IPS-18c (cell line): ENCODE measurements at regions not wholly inside any gene's neighbourhood (a gene's known extent, or its start where the extent isn't known, plus 50 kb on each side); places are given as distances from the start of the nearest gene placed in this dataset.

ENCODE experiments used
- H3K4me3 ChIP-seq: 2 replicates; pipeline ENCODE4 v1.7.0; 2013; ENCODE audit warnings: low read depth, mild to moderate bottlenecking, low read length, moderate library complexity; ENCODE audit not compliant: insufficient read depth
- H3K9me3 ChIP-seq: one replicate; pipeline ENCODE4 v1.6.1; 2013; ENCODE audit warnings: mild to moderate bottlenecking, low read length, moderate library complexity; ENCODE audit not compliant: control insufficient read depth, insufficient read depth

DNA sequence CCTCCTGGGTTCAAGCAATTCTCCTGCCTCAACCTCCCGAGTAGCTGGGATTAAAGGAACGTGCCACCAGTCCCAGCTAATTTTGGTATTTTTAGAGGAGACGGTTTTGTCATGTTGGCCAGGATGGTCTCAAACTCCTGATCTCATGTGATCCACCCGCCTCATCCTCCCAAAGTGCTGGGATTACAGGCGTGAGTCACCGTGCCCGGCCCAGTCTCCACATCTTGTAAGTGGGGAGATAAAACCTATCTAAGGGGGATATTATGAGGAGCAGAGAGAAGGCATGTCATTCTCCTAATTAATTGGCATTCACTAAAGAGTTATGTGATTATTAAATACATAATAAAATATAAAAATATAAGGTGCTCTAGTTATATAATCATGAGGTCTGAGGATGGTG lies 94.1 kb upstream of the BOD1 start:
- Histone ChIP-seq H3K4me3 (no peak overlapping the region), H3K9me3 (no peaks in the 10 kb centered on the region)

DNA sequence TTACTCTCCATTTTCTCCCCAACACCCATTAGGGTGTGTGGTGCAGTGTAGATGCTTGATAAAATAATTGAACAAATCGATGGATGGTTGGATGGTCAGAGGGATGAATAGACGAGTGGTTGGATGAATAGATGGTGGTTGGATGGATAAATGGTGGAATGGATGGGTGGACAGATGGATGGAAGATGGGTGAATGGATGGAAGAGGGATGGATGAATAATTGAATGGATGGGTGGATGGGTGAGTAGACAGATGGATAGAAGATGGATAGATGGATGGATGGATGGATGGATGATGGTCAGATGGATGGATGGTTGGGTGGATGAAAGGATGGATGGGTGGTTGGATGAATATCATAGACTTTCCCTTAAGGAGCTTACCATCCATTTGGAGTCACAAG lies 95.0 kb upstream of the BOD1 start:
- Histone ChIP-seq H3K9me3 (no peaks in the 10 kb centered on the region), H3K4me3 (no peak overlapping the region)

DNA sequence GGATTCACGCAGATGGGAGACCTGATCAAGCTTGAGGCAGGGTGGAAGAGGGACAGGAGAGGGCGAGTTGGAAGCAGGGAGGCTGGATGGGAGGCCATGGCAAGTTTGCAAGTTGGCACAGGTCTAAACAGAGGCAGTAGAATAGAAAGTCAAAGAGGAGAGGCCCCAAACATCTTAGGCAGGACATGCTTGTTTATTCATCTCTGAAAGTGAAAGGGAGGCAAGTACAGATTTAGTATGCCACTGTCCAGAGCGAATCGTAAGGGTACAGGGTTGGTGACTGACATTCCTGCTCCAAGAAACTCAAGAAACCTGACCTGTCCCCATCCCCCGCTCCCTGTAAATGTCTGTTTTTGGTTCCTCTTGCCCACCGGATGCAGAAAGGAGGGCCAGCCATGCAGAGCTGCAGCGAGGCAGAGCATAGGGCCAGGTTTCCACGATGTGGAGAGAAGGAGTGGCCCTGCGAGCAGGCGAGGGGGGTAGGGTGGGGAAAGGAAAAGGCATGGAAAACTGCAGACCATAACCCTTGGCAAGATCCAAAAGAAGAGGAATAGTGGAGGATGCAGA lies 96.2 kb upstream of the BOD1 start:
- Histone ChIP-seq H3K4me3 (no peak overlapping the region), H3K9me3 (no peaks in the 10 kb centered on the region)

DNA sequence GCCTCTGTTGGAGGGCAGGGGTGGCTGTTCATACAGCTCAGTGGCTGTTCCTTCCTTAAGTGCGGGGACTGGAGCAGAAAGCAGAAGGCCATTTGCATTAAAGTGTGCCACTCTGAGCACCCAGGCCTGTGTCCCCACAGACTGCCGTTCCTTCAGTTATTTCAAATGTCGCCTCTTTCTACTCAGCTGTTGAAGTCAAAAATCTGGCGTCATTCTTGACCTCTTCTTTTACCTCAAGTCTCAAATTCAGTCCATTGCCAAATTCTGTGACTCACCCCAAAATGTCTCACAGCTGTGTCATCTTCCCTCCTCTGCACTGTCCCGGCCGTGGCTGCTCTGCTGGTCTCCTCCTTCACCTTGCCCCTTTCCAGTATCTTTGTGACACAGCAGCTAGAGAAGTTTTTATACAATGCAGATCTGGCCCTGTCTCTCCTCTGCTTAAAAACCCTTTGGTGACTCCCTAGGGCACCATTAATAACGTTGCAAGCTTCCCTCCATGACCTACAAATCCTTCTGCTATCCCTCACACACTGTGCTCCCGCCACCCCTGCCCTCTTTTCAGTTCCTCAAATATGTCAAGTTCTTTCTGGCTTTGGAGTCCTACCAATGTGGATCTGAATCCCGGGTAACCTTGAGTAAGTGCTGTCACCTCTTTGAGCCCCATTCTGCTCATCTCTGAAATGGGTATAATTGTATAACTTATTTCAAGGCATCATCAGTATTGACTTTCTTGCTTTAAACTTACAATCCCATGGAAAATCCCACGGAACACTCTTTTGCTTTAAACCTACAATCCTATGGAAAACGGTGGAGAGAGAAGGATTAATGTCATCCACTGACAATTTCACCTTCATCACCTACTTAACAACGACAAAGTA lies 98.3 kb upstream of the BOD1 start:
- Histone ChIP-seq H3K4me3 (no peak overlapping the region), H3K9me3 (no peaks in the 10 kb centered on the region)

DNA sequence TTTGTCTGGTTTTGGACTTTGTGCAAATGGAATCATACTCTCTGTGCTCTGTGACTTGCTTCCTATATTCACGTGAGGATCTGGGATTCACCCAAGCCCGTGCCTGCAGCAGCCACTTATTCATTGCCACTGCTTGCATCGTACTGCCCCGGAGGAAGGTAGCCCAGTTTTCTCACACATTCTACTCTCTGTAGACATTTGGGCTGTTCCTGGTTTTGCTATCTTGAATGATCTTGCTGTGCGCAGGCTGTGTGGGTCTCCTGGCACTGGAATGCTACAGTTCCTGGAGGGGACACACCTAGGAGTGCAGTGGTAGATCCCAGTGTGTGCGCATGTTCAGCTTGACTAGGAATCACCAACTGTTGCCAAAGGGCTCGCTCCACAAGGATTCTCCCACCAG lies 99.2 kb upstream of the BOD1 start:
- H3K4me3 ChIP-seq = no peak overlapping the region

DNA sequence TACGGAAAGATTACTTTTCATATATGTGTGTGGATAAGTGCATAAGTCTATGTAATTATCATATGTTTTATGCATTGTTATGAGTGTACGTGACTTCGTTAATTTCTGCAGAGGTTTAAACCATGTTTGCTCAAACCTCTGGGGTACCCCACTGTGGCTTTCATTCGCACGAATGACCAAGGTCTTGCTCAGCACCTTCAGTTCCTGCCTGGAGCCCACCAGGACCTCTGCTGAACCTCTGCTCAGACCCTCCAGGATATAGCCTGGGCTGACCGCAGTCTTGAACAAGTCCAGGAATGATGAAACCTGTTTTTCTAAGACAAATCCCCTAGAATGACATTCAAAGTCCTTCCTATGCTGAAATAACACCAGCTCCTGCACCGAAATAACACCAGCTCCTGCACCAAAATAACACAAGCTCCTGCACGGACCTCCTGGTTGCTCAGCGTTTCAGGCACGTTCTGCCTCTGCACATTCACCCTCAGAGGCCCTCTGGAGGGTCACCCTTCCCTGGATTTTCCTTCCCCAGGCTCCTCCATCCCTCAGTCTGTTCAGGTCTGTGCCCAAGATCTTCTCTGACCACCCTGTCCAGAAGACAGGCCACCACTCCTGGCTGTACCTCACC lies 99.7 kb upstream of the BOD1 start:
- H3K4me3 ChIP-seq = no peak overlapping the region
- H3K9me3 ChIP-seq = no peaks in the 10 kb centered on the region

More for the DNA sequence above, 99.2 kb upstream of the BOD1 start:
- H3K9me3 ChIP-seq = no peaks in the 10 kb centered on the region

DNA sequence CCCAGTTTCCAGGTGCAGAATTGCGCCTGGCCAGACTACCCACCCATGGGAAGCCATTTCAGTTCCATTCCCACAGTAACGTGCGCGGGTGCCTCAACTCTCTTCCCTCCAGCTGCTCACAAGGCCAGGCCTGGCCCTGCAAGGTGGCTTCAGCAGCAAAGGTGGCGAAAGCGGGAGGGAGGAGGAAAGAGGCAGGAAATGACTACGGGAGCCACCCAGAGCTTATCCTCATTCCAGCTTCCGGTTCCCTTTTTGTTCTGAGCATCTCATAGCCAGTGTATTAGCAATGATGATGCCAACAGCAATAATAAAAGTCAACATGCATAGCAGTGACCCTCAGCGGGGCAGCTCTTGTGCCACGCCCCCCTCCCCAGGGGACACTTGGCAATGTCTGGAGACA lies 101.5 kb upstream of the BOD1 start:
- Histone ChIP-seq H3K4me3 (no peak overlapping the region), H3K9me3 (no peaks in the 10 kb centered on the region)

DNA sequence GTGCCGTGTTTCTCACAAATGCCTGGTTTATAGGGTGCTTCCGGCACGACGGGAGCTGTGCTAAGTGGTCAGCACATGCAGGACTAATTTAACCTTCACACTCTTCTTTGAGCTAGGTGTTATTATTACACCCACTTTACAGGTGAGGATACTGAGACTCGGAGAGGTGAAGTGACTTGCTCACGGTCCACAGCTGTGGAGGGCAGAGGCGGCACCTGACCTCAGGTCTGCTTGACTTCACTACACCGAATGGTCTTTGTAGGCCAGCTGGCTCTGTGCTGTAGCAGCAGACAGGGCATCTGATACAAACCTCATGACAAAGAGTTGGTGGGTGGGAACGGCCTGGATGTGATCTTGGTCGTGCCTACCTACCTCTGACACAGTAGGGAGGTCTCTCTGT lies 102.0 kb upstream of the BOD1 start:
- Histone ChIP-seq H3K4me3 (no peak overlapping the region), H3K9me3 (no peaks in the 10 kb centered on the region)

DNA sequence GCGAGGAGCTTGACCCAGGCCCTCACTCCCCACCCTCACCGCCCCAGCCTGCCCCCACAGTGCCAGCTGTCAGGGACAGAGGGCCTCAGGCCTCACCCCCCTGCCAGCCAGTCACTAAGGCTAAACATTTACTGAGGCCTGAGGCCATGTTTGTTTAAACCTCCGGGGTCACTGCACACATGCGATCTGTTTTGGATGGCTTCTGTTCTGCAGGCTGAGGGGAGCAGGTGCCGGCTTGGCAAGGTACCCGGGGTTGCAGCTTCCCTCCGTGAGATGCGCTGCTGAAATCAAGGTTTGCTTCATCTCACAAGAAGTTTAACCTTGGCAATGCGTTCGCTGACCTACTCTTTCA lies 103.3 kb upstream of the BOD1 start:
- no peak overlapping the region for H3K4me3 ChIP-seq
- H3K9me3 ChIP-seq = no peaks in the 10 kb centered on the region

DNA sequence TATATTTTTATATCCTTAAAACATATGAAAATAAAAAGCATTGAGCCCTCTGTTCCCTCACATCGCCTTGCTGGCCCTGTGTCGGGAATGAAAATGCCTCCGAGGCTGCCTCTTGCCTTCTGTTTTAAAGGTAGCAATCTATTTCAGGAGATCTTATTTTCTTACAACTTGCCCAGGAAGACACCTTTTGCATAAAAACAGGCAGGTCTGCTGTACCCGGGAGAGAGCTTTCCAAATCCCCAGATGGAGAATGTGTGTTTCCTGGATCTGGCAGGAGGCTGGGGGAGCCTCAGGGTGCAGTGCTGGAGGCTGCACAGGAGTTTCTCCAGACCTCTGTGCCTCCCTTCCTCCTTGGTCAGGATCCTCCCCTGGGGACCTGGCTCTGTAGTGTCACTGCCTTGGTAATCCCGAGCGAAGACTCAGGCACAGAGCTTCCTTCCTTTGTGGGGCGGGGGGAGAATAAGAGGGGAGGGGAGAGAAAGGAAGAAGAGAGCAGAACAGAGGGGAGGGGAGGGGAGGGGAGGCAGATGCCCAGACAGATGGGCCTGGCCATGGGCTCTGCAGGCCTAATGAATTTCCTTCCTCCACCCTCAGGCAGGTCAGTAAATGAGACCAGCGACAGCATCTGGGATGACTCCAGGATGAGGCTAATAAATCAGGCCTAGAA lies 104.0 kb upstream of the BOD1 start:
- Histone ChIP-seq H3K4me3 (no peak overlapping the region), H3K9me3 (no peaks in the 10 kb centered on the region)

DNA sequence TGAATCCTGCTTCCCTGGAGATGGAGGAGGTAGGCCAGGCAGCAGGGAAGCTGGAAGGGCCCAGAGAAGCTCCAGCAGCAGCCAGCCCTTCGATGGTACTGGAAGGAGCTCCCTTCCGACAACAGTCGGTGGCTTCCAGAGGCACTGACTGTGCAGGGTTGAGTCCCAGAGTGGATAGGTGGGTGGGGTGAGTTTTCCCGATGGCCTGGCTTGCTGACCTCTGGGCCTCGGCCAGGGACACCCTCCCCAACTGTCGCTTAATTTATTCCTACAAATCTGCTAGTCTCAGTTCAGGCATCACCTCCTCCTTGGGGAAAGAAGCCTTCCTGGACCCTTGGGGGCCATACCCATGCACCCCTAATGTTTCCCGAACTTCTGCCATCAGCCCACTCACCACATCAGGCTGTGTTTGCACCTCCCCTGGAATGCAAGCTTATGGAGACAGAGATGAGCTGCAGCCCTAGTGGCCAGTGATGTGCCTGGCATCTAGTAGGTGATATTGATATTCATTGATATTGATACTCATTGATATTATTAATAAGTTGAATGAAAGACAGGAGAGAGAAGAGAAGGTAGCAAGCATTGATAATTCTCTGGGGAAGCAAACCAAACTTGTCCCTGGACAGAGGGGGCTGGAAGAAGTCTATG lies 104.6 kb upstream of the BOD1 start:
- Histone ChIP-seq H3K4me3 (no peak overlapping the region), H3K9me3 (peaks cover 2% of the 10 kb centered on the region)

DNA sequence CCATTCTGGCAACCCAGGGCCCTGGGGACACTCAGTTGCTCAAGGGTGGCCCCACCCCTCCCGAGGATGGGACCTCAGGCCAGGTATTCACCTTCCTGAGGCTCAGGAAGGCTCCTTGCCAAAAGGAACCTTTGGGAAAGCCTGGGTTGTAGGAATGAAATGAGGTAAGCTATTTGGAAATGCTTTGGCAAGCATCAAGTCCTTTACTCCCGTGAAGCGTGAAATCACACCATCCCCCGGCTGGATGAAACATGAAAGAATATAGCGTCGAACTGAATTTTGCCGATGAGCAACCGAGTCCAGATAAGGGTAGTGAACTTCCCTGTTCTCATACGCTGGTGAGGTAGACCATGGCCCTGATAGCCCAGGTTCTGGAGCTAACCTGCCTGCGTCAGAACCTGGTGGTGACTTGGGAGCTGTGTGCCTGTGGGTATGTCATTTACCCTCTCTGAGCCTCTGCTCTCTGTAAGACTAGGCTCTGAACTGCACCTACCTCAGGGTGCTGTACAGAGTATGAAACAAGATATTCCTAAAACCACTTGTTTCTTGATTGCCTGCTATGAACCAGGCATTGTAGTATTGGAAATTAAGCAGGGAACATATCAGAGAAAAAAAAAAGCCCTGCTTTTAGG lies 105.3 kb upstream of the BOD1 start:
- Histone ChIP-seq H3K9me3 (peaks cover 2% of the 10 kb centered on the region), H3K4me3 (no peak overlapping the region)

DNA sequence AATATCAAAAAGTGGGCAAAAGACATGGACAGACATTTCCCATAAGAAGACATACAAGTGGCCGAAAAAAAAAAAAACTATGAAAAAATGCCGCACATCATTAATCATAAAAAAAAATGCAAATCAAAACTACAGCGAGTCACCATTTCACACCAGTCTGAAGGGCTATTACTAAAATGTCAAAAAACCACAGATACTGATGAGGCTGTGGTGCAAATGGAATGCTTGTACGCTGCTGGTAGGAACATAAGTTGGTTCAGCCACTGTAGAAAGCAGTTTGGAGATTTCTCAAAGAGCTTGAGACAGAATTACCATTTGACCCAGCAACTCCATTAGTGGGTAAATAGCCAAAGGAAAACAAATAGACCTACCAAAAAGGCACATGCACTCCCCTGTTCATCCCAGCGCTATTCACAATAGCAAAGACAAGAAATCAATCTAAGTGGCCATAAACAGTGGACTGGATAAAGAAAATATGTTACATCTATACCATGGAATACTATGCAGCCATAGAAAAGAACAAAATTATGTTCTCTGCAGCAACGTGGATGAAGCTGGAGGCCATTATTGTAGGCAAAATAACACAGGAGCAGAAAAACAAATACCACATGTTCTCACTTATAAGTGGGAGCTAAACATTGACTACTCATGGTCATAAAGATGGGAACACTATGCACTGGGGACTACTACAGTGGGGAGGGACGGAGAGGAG lies 110.6 kb upstream of the BOD1 start:
- Histone ChIP-seq H3K9me3 (peaks cover 2% of the 10 kb centered on the region), H3K4me3 (no peak overlapping the region)

DNA sequence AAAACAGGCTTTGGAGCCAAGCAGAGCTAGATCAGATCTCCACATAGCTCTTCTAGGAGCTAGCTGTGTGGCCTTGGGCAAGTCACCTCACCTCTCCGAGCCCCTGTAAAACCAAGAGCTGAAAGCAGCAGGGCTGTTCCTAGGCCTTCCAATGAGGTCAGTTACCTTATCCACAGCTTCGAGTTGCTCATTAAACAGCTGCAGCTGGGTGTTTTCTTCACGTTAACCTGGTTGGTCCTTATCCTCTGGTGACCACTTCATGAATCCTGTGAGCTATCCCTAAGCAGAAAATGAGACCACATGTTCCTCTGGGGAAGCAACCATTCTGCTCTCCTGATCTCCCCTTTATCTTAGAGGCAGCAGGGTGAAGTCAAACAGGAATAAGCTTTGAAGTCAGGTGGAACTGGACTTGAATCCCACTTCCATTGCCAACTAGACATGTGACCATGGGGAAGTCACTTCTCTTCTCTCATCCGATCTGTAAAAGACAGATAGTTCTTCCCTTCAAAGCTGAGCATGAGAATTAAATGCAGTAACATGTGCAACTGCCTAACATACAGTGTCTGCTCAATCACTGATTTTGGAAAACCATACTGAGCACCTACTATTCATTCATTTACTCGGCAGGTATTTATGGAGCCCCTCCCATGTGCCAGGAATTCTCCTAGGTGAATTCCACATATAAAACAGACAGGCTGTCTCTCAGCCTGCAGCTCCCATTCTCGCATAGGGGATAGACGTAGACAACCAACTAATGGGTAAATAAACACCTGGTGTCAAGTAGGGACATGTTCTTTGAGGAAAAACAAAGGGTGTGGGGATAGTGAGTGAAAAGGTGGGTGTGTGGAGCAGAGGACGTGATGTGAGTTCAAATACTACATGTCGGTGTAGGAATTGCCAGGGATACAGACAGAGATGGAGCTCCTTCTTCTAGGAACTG lies 111.7 kb upstream of the BOD1 start:
- Histone ChIP-seq H3K9me3 (peaks cover 2% of the 10 kb centered on the region), H3K4me3 (no peak overlapping the region)

DNA sequence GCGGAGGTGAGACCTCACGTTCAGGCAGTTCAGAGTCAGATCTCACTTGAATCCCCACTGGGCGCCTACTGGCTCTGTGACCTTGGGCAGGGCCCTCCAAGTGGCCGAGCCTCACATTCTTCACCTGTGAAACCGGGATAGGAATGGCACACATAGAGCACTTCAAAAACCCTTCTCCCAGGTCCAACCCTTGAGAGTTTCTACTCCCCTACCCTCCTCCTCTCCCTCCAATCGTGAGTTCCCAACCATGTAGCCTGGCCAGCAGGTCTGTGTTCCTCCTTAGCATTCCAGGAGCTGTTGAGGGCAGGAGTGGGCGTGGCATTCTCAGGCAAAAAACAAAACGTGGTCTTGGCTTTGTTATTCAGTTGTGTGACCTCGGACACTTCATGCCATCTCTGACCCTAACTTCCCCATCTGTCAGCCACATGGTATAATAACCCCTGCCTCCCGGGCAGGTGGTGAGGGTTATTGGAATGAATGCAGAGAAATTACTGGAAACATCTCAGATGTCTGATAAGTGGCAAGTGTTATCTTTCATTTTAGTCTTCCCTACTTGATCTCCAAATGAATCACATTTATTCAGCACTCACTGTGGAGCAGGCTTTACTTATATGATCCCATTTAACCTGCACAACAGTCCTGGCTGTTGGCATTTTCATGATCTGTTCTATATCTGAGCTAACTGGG lies 112.8 kb upstream of the BOD1 start:
- Histone ChIP-seq H3K4me3 (no peak overlapping the region), H3K9me3 (peaks cover 2% of the 10 kb centered on the region)
